GM23338 (cell line): ENCODE measurements at regions not wholly inside any gene's neighbourhood (a gene's known extent, or its start where the extent isn't known, plus 50 kb on each side); places are given as distances from the start of the nearest gene placed in this dataset.

Experiments used
- ATAC-seq: fragments of 200-7000 bp; cut with Tn5 transposase; 3 replicates; pipeline ENCODE4 v1.9.1; 2020
- DNase-seq: peaks from one replicate; pipeline ENCODE4 v3.0.0-alpha.2; 2015; ENCODE audit warnings: low spot score
- H2AFZ ChIP-seq: fragments of 200-600 bp; sonication (generic); 2 replicates; pipeline ENCODE4 v1.8.0; 2016; ENCODE audit warnings: antibody characterized with exemption, mild to moderate bottlenecking, moderate library complexity
- H3F3A ChIP-seq: fragments of 200-600 bp; sonication (generic); replicated peaks from 2 replicates; pipeline ENCODE4 v1.8.0; 2017; ENCODE audit warnings: antibody characterized with exemption, mixed run types, low read depth
- H3K27ac ChIP-seq: fragments of 200-600 bp; sonication (generic); 2 replicates; pipeline ENCODE4 v1.6.1; 2016; ENCODE audit warnings: low read depth
- H3K27me3 ChIP-seq: fragments of 200-600 bp; sonication (generic); 2 replicates; pipeline ENCODE4 v1.8.0; 2016; ENCODE audit warnings: mild to moderate bottlenecking, mixed run types, moderate library complexity; ENCODE audit not compliant: insufficient read depth
- H3K36me3 ChIP-seq: fragments of 200-600 bp; sonication (generic); 2 replicates; pipeline ENCODE4 v1.8.0; 2016; ENCODE audit warnings: mild to moderate bottlenecking; ENCODE audit not compliant: insufficient read depth
- H3K4me1 ChIP-seq: fragments of 200-600 bp; sonication (generic); 2 replicates; pipeline ENCODE4 v1.8.0; 2016; ENCODE audit warnings: mild to moderate bottlenecking, moderate library complexity; ENCODE audit not compliant: insufficient read depth
- H3K4me2 ChIP-seq: fragments of 200-600 bp; sonication (generic); 2 replicates; pipeline ENCODE4 v1.7.1; 2017; ENCODE audit warnings: mixed run types
- H3K4me3 ChIP-seq: fragments of 200-600 bp; sonication (generic); 2 replicates; pipeline ENCODE4 v1.6.1; 2016; ENCODE audit warnings: mixed run types
- H3K79me2 ChIP-seq: fragments of 200-600 bp; sonication (generic); replicated peaks from 2 replicates; pipeline ENCODE4 v1.8.0; 2017; ENCODE audit warnings: mild to moderate bottlenecking; ENCODE audit not compliant: insufficient read depth
- H3K9me2 ChIP-seq: fragments of 200-600 bp; sonication (generic); 2 replicates; pipeline ENCODE4 v1.8.0; 2017; ENCODE audit not compliant: insufficient read depth
- H4K20me1 ChIP-seq: fragments of 200-600 bp; sonication (generic); replicated peaks from 2 replicates; pipeline ENCODE4 v1.8.0; 2017; ENCODE audit warnings: mild to moderate bottlenecking; ENCODE audit not compliant: insufficient read depth
- H3K27ac Mint-ChIP-seq: 2 replicates; pipeline ENCODE4 v1.8.0; 2020; ENCODE audit warnings: inconsistent platforms, mild to moderate bottlenecking, moderate library complexity, mixed read lengths
- H3K27me3 Mint-ChIP-seq: 3 replicates; pipeline ENCODE4 v1.8.0; 2022; ENCODE audit warnings: low read depth, mild to moderate bottlenecking, moderate library complexity, mixed read lengths, inconsistent platforms; ENCODE audit not compliant: insufficient read depth, poor library complexity
- H3K36me3 Mint-ChIP-seq: 3 replicates; pipeline ENCODE4 v1.8.0; 2021; ENCODE audit warnings: low read depth, mild to moderate bottlenecking, inconsistent platforms, moderate library complexity, mixed read lengths
- H3K4me1 Mint-ChIP-seq: 3 replicates; pipeline ENCODE4 v1.8.0; 2020; ENCODE audit warnings: mild to moderate bottlenecking, inconsistent platforms, mixed read lengths
- H3K4me3 Mint-ChIP-seq: 3 replicates; pipeline ENCODE4 v1.8.0; 2021; ENCODE audit warnings: moderate library complexity, mild to moderate bottlenecking, inconsistent platforms, mixed read lengths
- H3K9me3 Mint-ChIP-seq: 3 replicates; pipeline ENCODE4 v1.8.0; 2020; ENCODE audit warnings: moderate library complexity, mild to moderate bottlenecking, inconsistent platforms, mixed read lengths
- CREB1 ChIP-seq: fragments of 250-450 bp; sonication (Bioruptor Pico); IDR thresholded peaks from 2 replicates; pipeline ENCODE4 v1.5.0; 2020; ENCODE audit warnings: low read depth, mild to moderate bottlenecking, moderate library complexity
- EZH2 ChIP-seq: fragments of 200-600 bp; sonication (generic); IDR thresholded peaks from one replicate; pipeline ENCODE4 v1.8.0; 2017; ENCODE audit warnings: antibody characterized with exemption, mild to moderate bottlenecking, low read depth; ENCODE audit not compliant: unreplicated experiment
- JUNB ChIP-seq: IDR thresholded peaks from one replicate; pipeline ENCODE4 v1.6.1; 2016; ENCODE audit warnings: antibody characterized with exemption; ENCODE audit not compliant: unreplicated experiment
- REST ChIP-seq: IDR thresholded peaks from one replicate; pipeline ENCODE4 v1.6.1; 2018; ENCODE audit warnings: antibody characterized with exemption; ENCODE audit not compliant: unreplicated experiment
- ZNF114 ChIP-seq: fragments of 250-450 bp; sonication (Bioruptor Pico); IDR thresholded peaks from 2 replicates; pipeline ENCODE4 v1.5.0; 2020; ENCODE audit warnings: mild to moderate bottlenecking, moderate library complexity
- ZNF462 ChIP-seq: fragments of 250-450 bp; sonication (Bioruptor Pico); IDR thresholded peaks from 2 replicates; pipeline ENCODE4 v1.5.0; 2020; ENCODE audit warnings: mild to moderate bottlenecking, moderate library complexity
- TF ChIP-seq, protein P1 (sequence below): IDR thresholded peaks from 2 replicates; pipeline ENCODE4 v1.6.1; 2016; ENCODE audit warnings: antibody characterized with exemption
- TF ChIP-seq, protein P2 (sequence below), 2 experiments: fragments of 200-600 bp in 1 of 2; sonication (generic) in 1 of 2; conservative IDR thresholded peaks; 2 replicates each; pipeline versions ENCODE4 v1.5.1 to v1.6.1; 2016 to 2017; ENCODE audit warnings: antibody characterized with exemption in 2 of 2, low read depth in 2 of 2, mild to moderate bottlenecking in 2 of 2, moderate library complexity in 1 of 2

DNA sequence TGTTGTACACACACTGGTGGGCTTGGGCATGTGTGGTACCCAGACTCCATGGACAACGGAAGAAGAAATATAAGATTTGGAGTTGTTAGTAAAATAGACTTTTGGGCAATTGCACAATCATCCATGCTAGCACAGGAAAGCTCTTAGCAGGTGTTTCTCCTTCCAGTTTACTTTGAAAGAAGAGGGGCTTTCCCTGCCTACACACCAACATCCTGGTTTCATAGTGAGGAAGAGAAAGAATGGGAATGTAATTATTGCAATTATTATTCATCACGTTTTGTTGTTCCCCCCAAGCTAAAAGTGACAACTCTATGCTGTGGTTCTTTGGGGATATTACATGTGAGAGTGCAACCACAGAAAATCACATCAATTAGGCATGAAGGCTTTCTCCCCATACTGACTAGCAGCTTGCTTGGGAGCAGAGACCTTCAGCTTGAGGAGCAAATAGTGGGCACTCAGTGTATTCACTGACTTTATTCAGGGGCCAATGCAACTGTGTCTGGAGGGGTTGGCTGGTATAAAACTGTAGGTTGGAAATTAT, 57.2 kb upstream of the PUDP start:
- H3K36me3 Mint-ChIP-seq: no peaks in the 10 kb centered on the region
- ATAC-seq (no peak), DNase-seq (no peak)
- no peaks in the 10 kb centered on the region; the same call in 2 of the 3 replicates for H3K4me1 Mint-ChIP-seq
- no peak overlapping the region for H2AFZ ChIP-seq
- H3K79me2 ChIP-seq: no peaks in the 10 kb centered on the region
- no peak overlapping the region for H3K27ac ChIP-seq
- no peaks in the 10 kb centered on the region for H3K36me3 ChIP-seq
- H3K9me2 ChIP-seq: no peaks in the 10 kb centered on the region
- no peak overlapping the region for H3K4me3 ChIP-seq
- H3K27me3 Mint-ChIP-seq: no peaks in the 10 kb centered on the region
- no peak overlapping the region for H3K4me3 Mint-ChIP-seq
- H3K9me3 Mint-ChIP-seq: no peaks in the 10 kb centered on the region
- no peaks in the 10 kb centered on the region for H3F3A ChIP-seq
- H3K27me3 ChIP-seq: no peaks in the 10 kb centered on the region
- TF ChIP-seq JUNB (no peak), ZNF114 (no peak), CREB1 (CRISPR knock-in tag) (no peak), REST (no peak), ZNF462 (CRISPR knock-in tag) (no peak), EZH2 (no peak)
- TF ChIP-seq, protein P1, sequence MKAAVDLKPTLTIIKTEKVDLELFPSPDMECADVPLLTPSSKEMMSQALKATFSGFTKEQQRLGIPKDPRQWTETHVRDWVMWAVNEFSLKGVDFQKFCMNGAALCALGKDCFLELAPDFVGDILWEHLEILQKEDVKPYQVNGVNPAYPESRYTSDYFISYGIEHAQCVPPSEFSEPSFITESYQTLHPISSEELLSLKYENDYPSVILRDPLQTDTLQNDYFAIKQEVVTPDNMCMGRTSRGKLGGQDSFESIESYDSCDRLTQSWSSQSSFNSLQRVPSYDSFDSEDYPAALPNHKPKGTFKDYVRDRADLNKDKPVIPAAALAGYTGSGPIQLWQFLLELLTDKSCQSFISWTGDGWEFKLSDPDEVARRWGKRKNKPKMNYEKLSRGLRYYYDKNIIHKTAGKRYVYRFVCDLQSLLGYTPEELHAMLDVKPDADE: no peak
- TF ChIP-seq, protein P2, sequence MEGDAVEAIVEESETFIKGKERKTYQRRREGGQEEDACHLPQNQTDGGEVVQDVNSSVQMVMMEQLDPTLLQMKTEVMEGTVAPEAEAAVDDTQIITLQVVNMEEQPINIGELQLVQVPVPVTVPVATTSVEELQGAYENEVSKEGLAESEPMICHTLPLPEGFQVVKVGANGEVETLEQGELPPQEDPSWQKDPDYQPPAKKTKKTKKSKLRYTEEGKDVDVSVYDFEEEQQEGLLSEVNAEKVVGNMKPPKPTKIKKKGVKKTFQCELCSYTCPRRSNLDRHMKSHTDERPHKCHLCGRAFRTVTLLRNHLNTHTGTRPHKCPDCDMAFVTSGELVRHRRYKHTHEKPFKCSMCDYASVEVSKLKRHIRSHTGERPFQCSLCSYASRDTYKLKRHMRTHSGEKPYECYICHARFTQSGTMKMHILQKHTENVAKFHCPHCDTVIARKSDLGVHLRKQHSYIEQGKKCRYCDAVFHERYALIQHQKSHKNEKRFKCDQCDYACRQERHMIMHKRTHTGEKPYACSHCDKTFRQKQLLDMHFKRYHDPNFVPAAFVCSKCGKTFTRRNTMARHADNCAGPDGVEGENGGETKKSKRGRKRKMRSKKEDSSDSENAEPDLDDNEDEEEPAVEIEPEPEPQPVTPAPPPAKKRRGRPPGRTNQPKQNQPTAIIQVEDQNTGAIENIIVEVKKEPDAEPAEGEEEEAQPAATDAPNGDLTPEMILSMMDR (conservative IDR thresholded peaks at IDR 0.05; ENCODE audit: low read depth in 2 of 2): no peak
- no peak overlapping the region for H3K27ac Mint-ChIP-seq
- H4K20me1 ChIP-seq: no peaks in the 10 kb centered on the region
- H3K4me1 ChIP-seq: no peaks in the 10 kb centered on the region
- no peak overlapping the region for H3K4me2 ChIP-seq
